ENCODE measurements at regions not wholly inside any gene's neighbourhood (a gene's known extent, or its start where the extent isn't known, plus 50 kb on each side); places are given as distances from the start of the nearest gene placed in this dataset.
"Not testable (repeated sequence)": the region's sequence is repeated elsewhere in the genome, so short reads cannot be mapped to it uniquely, and the experiment has no call there.

DNA sequence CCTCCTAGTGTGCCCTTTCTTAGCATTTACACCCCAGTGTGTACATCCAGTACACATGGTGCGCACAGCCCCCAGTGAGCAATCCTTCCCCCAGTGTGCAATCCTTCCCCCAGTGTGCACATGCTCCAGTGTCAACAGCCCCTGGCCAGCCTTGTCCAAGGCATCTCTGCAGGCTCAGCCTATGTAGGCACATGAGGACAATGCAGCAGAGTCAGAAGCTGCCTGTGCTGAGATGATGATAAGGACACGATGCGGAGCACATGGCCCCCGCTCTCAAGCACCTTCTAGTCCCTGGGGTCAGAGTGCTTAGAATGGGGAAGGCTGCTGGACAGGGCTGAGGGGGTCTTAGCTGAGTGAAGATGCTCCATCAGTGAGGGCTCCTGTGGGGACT is 69.8 kb downstream of the GADD45G start:
- DNase-seq: no peak

DNA sequence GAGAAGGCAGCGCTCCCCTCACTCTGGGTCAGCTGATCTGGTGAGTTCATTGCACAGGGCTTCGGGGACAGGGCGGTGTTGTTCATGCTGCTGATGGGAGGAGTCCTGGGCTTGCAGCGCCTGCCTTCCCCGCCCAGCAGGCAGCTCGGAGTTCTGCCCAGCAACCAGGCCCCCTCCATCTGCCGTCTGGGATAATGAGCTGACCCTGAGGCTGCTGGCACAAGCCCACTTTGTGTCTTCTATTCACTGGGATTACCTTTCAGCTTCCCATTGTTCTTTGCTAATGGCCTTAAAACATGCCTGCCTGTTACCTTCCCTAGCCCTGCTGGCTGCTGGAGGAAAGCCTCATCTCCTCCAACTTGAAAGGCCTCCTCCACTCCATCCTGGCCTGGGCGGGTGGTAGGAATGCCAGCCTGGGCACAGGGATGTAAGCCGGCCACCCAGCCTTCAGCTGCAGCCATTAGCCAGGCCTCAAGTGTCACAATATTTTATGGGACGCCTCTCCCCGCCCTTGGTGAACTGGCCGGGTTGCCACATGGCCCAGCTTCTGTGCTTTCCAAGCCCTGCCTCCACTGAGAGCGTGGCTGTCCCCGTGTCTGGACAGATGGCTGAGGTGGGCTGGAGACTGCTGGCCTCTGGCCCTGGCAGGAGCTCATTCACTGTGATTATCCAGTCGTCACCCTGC is 70.4 kb downstream of the GADD45G start:
- DNase-seq: no peak

DNA sequence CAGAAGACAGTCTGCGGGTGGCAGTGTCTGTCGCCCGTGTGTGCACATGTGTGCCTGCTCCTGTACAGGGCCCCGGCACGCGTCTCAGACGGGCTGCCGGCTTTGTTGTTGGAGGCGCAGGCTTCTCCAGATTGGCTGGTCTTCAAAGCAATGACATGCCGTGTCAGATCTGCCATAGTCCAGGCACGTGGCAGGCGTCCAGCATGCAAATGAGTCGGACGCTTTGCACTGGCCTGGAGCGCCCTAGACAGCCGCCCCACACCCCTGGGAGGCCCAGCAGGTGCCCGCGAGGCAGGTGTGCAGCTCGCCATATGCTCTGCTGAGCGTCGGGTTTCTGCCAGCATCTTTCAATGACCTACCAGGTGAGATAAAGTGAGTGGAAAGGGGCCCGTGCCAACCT is 71.5 kb downstream of the GADD45G start:
- DNase-seq: no peak

DNA sequence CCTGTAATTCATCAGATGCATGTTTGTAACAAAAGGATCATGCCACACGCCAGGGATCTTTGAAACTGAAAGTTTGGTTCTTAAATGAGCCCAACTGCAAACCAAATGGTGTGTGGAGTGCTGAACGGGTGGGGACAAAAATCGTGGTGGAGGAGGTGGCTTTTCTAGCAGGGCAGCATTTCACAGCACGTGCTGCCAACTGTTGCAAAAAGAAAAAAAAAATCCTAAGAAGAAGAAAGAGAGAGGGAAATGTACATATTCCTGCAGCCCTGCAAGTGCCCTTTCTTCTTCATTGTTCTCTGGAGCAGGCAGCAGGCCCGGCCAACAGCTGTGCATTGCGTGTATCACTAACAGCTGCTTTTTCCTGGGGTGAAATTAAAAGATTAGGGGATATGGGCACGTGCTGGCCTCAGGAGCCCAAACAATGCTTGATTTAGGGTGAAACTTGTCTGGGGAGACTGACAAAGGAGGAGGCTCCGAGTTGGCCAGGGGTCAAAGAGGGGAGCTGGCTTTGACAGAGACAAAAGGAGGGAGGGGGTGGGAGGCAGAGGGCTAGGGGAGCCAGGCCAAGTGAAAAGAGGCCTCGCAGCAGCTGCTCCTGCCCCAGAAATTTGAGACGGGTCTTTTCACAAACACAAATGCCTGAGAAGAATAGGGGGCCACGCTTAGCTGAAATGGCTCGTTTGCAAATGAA is 73.0 kb downstream of the GADD45G start:
- no peak for DNase-seq

DNA sequence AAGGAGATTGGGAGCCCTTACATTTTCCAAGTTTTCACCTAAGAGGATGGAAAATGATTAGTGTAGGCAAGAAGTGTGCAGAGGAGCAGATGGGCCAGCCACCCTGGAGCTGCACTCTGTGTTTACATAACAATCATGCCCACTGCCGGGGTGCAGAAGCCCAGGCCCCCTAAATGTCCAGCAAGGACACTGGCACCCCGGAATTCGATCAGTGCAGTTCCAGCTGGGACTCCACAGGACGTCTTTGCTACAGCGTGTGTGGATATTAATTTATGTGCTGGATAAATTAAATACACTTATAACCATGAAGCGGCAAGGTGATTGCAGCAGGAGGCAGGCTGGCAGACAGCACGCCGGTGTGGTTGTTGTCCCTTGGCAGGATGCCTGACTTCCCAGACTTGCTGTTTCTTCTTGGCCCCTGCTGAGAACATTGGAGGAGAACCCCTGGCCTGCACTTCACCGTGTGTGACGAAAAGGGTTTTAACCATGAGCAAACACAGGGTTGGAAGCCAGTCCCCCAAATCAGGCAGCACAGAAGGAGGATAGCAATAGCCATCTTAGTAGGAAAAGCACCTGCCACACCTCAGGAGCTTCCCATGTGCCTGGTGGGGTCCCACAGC is 73.7 kb downstream of the GADD45G start:
- DNase-seq: no peak

DNA sequence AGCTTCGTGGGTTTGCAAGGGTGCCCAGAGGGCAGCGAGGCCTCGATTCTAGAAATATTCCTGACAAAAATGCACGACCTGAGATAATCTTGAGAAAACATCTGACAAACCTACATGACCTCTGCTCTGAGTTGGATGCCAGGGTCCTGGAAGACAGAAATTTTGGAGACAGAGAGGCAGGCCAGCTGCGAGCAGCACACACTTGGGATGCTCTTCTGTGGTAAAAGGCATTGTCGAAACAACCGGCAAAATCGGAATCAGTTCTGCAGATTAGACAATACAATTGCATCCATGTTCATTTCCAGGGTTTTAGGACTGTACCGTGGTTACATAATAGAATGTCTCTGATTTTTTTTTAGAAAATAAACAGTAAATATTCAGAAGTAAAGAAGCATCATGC is 74.2 kb downstream of the GADD45G start:
- DNase-seq: no peak

DNA sequence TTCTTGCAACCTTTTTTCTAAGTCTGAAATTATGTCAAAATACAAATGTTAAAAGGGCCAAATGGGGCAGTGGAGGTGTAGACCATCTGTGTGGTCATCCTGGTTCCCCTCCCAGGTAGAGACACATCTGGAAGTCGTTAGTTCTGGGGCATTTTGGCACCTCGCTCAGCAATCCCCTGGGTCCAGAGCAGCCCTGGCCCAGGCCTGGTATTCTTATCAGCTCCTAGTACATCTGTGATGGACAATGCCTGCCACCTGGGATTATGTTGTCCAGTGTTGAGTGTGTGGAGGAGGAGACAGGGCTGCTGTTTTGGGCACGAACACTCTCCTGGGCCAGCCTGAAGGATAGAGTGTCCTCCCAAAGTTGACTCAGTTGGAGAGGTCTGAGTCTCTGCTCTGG is 74.8 kb downstream of the GADD45G start:
- no peak for DNase-seq

DNA sequence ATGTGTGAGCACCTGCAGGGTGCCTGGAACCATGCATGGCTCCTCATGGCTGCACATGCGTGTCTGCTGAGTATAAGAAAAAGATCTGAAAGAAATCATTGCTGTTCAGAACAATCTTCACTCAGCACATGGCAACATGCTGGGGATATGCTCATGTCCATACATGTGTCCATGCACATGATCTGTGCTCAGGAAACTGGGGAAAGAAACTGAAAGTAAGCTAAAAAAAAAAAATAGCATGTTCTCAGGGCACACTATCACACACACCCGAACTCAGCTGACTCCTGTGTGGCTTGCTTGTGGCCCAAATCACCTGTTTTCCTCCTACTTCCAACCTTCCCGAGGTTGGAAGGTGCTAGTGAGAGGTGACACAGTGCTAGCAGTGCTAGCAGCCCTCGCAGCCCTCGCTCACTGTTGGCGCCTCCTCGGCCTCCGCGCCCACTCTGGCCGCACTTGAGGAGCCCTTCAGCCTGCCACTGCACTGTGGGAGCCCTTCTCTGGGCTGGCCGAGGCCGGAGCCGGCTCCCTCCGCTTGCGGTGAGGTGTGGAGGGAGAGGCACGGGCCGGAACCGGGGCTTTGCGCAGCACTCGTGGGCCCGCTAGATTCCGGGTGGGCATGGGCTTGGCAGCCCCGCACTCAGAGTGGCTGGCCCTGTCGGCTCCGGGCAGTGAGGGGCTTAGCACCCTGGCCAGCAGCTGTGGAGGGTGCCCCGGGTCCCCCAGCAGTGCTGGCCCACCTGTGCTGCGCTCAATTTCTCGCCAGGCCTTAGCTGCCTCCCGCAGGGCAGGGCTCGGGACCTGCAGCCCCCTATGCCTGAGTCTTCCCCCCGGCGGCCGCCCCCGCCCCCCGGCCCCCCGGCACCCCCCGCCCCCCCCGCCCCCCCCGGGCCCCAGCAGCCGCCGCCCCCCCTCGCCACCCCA is 76.0 kb downstream of the GADD45G start:
- no peak for DNase-seq

DNA sequence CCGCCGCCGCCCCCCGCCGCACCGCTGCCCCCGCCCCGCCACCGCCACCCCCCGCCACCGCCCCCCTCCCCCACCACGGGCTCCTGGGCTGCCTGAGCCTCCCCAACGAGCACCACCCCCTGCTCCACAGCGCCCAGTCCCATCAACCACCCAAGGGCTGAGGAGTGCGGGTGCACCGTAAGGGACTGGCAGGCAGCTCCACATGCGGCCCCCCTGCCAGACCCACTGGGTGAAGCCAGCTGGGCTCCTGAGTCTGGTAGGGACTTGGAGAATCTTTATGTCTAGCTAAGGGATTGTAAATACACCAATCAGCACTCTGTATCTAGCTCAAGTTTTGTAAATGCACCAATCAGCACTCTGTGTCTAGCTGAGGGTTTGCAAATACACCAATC is 76.7 kb downstream of the GADD45G start:
- not testable (repeated sequence) for DNase-seq

DNA sequence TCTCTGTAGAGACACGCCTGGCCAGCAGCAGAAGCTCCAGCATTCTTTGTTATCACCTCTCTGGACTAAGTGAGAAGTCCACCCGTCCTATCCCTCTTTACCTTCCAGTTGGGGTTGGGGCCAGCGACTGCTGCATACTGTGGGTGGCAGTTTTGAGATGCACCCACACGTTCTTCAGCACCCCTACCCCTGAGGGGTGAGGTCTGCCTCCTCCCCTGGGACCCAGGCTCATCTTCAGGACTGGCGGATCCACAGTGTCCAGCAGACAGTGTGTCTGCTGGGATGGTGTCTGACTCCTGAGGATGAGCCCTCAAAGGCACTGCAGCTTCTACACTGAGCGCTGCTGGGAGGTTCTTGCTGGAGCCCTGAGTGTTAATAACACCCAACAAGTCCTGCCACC is 78.8 kb downstream of the GADD45G start:
- DNase-seq: no peak

DNA sequence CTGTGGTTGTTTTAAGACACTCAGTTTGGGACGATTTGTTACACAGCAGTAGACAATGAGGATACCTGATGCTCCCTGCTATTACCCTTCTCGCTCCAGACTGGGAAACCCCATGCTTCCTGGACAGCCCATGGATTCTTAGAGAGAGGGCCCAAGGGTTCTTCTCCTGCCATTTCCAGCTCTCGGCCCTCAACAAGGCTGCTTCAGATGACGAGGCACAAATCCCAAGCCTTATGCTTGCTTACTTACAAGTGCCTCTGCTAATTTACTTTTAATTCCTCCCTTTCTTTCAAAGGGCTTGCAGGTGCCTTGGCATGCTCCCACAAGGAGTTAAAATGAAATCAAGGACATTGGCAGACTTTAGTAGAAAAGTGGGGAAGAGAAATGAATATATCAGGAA is 79.4 kb downstream of the GADD45G start:
- DNase-seq: no peak

DNA sequence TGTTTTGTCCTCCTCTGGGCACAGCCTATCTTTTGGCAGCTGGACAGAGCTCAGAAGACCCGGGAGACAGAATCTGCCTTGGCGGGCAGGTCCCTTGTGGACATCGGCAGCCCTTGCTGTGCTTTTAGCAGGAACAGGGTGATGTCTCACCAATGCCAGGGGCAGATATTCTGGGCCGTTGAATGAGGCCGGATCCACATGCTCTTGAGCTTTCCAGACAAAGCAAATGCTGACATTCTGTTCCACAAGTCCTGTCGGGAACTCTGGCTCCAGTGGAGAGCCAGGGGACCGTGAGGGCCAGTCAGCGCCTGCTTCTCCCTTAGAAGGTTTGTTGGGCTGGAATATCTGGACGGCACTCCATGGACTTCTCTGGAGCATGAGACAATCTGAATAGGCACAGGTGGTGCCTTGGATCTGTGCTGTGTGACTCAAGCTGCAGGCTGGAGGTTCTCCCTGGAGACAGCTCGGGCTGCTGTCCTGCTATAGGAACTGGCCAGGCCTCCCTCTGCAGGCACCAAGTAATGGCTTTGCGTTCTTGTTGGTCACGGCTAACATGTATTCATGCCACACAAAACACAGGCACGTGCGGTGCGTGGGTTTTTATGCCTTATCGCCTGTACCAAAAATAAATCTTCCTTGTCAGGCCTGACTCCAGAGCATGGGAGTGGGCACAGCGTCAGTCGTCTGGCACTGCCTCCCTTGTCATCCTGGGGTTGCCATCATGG is 80.3 kb downstream of the GADD45G start:
- no peak for DNase-seq

DNA sequence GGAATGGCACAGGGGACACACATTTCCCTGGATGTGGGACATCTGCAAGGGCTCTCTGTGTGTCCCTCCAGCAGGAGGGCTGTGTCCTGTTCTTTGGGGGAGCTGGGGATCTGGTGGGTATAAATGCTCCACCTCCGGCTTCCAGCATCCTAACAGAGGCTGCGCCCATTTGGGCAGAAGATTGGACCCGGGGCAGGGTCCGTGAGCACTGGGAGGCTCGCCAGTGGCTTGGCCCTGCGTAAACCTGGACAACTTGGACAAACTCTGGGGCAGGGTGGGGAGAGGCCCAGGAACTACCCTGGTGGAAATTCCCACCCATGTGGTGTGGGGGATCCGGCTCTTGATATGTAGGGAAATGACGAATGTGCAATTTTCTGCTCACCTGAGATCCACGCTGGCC is 80.9 kb downstream of the GADD45G start:
- no peak for DNase-seq

DNA sequence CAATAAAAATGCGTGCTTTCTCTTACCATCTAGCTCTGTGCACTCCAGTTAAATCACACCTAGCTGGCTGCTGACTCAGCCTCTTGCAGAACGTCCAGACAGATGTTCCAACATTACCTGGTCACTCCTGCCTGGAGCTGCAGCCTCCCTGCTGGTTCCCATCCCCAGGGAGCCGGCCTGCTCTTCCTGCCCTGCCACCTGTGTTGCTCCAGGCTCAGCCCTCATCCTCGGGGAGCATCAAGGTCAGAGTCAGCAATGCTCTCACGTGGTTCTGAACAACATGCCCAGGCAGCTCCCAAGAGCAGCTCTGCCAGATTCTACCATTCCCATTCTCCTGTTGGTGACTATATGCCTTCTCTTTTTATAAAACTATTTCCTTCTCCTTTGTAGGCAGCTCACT is 81.3 kb downstream of the GADD45G start:
- no peak for DNase-seq

DNA sequence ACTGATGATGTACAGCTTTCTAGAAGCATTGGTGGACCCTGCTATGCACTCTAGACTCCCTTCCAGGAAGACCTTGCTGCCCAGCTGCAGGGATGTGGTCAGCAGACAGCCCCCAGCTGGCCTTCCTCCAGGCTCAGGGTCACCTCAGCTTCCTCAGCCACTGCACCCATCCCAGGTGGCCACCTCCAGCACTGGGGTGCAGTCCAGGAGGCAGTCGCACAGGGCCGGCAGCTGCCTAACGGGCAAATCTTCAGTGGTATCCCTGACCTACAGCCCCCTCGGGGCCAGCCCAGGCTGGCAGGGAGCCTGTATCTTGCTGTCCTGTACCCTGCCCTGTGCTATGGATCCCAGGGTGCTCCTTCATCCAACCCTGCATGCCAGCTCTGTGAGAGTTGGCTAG is 81.8 kb downstream of the GADD45G start:
- DNase-seq: no peak

DNA sequence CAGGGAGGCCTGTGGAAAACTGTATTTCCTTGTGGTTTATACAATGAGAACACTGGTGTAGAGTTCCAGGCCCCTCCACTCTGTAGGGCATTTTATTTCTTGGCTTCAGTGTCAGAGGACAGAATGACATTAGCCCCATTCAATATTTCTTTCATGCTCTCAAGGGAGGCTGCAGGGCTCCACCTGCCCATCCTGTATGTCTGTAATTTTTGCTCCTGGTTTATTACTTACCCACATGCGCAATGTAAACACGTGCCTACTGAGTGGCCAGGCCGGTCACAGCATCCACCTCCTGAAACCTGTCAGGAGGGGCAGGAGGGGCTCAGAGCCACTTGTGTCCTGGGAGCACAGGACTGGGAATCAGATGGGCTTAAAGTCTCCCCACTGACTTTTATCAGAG is 82.4 kb downstream of the GADD45G start:
- no peak for DNase-seq

DNA sequence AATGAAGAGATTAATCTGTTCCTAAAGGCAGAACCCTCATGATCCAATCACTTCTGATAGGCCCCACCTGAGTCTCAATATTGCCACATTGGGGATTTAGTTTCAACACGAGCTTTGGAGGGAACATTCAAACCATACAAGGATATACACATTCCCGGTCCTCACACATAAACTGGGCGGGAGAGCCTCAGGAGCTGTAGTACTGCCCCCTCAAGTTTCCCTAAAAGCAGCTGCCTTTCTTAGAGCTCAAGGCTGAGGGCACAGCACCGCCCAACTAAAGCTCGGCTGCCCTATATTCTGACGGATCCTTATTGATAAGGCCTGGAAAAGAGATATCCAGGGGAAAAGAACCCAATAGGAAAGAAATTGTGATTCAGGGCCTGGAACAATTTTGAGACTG is 83.0 kb downstream of the GADD45G start:
- no peak for DNase-seq

DNA sequence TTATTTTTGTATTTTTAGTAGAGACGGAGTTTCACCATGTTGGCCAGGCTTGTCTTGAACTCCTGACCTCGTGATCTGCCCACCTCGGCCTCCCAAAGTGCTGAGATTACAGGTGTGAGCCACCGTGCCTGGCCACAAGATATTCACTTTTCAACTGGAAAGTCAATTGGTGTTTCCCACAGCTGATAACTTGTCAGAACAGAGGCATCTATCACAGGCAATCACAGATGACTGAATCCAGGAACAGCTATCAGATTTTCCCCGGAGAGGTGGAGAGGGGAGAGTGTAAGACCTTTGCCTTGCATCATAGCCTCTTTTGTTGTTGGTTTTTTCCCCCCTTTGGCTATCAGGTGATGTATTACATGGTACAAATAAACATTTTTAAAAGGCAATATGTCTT is 84.5 kb downstream of the GADD45G start:
- DNase-seq: not testable (repeated sequence)

DNA sequence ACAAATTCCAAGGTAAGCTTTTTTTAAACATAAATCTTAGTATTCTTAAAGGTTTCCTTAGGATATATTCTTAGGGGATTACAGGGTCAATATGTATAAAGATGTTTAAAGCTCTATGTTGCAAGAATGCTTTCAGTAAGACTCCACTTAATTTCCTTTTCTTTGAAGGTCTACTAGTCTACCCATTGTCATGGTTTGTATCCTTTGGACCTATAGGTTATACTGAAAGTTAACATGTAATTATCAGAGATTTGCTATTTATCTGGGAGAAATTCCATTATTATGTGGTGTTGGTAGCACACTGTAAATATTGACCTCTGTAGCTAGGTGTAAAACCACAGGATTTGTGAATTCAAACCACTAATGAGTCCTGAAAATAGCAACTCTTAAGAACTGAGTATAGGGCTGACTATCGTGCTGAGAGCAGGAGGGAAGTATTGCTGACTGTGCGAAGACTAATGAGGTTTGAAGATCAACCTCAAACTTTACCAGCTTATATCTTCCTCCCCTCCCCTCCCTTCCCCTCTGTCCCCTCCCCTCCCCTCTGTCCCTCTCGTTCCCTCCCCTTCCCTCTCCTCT is 85.6 kb downstream of the GADD45G start:
- no peak for DNase-seq

DNA sequence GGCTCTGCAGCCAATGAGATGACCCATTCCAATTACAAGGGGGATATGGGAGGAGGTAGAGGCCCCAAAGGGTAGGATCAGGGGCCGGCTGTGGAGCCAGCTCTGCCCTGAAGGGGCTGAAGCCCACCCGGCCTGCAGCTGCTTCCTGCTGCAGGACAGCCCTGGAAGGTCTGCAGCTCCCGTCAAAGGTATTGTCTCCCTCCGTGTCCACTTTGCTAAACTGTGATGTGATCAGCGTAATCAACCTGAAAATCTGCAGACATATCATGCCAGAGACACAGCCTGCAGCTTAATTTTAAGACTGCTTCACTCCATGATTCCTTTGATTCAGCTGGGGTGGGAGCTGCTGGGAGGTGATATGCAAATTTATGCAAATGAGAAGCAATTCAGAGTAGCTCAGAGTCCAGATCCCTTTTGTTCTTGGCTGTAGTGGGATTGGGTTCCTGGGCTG is 90.7 kb downstream of the GADD45G start:
- DNase-seq: no peak

DNA sequence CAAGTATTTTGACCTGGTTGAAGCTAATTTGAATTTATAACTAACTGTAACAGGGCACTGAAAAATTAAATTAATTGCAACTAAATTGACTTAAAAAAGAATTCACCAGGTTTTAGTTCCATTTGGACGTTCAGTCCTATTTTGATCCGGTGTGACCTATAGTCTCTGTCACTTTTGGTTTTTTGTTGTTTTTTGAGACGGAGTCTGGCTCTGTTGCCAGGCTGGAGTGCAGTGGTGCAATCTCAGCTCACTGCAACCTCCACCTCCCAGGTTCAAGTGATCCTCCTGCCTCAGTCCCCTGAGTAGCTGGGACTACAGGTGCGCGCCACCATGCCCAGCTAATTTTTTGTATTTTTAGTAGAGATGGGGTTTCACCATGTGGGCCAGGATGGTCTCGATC is 91.2 kb downstream of the GADD45G start:
- DNase-seq: not testable (repeated sequence)

DNA sequence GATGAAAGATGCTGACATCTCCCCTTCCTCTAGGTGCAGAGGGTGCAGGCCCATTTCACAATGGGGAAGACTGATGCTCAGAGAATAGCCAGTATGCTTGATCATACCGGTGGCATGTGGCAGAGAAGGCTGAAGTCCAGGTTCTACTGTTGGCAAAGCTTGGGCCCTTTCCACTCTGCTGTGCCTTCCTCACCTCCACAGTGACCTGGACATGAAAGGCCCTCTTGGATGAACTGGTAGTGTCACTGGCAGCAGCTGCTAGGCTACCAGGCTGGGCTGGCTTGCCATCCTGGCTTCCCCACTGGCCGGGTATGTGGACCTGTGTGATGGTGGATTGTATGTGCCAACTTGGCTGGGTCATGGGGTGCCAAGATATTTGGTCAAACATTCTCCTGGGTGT is 92.0 kb downstream of the GADD45G start:
- no peak for DNase-seq
